ENCODE measurements at regions not wholly inside any gene's neighbourhood (a gene's known extent, or its start where the extent isn't known, plus 50 kb on each side); places are given as distances from the start of the nearest gene placed in this dataset.

GRCh38 chr5:64110222-64110621 is 55.4 kb upstream of the RNF180 start:
- no peak for DNase-seq

- DNase-seq, result no peak
Measured at GRCh38 chr5:64108674-64109073, 57.0 kb upstream of the RNF180 start.

- no peak for DNase-seq
Measured at GRCh38 chr5:64100203-64100602, 65.4 kb upstream of the RNF180 start.

GRCh38 chr5:64096771-64097170 is 68.9 kb upstream of the RNF180 start:
- DNase-seq, result no peak

GRCh38 chr5:64077589-64077988 is 88.1 kb upstream of the RNF180 start:
- DNase-seq, result no peak

GRCh38 chr5:64074533-64074932 is 91.1 kb upstream of the RNF180 start:
- DNase-seq, result peak; percentile 2

GRCh38 chr5:64069486-64069885 is 96.2 kb upstream of the RNF180 start:
- DNase-seq, result no peak

DNA sequence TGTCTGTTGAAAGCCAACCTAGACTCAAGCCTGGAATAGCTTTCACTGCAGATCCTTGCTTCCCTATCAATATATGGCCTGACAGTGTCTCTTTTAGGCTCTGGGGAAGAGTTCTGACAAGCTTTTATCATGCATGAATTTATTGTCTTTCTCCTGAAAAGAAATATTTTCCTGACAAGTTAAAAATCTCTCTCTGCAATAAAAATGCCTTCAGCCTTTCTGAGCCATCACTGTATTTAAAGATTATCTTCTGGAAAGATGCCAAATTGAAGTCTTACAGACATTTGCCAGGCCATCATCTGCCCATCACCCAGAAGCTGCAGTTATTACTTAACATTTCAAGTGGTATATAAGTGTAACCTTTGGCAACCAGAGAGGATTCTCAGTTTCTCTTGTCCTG is 88.1 kb upstream of the HTR1A start:
- no peak for DNase-seq

DNA sequence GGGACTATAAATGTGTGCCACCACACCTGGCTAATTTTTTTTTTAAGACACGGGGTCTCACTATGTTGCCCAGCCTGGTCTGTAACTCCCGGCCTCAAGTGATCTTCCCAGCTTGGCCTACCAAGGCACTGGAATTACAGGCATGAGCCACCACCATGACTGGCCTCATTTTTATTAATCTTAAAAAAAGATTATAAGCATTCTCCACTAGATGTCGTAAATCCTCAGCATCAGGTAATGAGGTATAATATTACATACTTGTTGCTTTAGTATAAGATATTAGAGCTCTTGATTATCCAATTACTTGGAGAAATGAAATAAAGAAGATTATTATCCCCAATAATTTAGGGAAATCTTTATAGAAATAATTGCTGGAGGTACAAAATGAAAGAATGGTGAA is 78.2 kb upstream of the HTR1A start:
- no peak for DNase-seq

DNA sequence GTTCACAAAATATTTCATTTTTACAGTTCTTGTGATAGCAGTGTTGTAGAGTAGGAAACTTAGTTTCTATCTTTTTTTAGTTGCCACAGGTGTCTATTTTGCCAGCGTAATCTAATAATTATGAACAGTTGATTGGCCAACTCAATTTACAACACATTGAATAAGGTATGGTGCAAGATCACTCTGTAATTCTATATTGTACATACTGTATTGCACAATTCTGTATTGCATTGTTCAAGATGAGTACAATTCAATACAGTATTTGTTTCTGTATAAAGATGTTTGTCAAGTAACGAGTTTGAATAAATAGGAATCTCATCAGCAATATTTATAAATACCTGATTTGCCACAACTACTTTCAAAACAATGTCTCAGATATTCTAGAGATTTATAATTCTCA is 64.2 kb upstream of the HTR1A start:
- no peak for DNase-seq

DNA sequence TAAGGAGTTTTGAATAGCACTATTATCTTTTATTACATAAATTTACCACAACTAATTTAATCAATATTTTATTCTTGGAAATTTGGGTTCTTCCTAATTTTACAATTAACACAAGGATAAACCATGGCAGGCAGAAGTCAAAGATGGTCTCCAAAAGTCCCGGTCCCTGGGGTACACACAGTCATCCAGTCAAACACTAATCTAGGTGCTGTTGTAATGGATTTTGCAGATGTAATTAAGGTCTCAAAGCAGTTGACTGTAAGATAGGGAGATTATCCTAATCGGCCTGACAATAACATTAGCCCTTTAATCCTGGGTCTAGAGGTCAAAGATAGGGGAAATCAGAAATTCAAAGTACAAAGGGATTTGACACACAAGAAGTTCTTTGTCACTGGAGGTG is 57.5 kb upstream of the HTR1A start:
- no peak for DNase-seq

GRCh38 chr5:64018966-64019365 is 56.7 kb upstream of the HTR1A start:
- DNase-seq, result no peak

GRCh38 chr5:64015824-64016223 is 53.6 kb upstream of the HTR1A start:
- no peak for DNase-seq
